Suppressor macrophage (primary cell): ENCODE measurements at regions not wholly inside any gene's neighbourhood (a gene's known extent, or its start where the extent isn't known, plus 50 kb on each side); places are given as distances from the start of the nearest gene placed in this dataset.

Source experiments
- DNase-seq, 4 experiments: peaks; one replicate each; pipeline ENCODE4 v3.0.0-alpha.2; 2020 to 2022

DNA sequence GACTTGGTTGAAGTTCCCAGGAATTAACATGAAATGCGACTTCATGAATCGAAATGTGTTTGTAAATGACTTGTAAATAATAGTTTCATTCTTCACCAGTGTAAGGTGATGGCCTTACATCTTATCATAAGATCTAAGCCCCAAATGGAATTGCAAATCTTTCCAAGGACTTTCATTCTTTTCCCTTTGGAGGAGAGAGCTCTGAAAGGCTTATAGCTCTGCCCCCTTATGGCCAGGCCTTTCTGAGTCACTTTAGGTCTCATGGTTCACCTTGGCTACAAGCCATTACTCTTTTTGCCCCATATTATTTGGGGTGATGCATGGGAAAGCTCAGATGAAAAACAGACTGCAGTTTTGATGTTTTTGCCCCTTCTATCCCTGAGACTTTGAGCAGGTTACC, 209.1 kb upstream of the BMP2 start:
- no peak for DNase-seq

DNA sequence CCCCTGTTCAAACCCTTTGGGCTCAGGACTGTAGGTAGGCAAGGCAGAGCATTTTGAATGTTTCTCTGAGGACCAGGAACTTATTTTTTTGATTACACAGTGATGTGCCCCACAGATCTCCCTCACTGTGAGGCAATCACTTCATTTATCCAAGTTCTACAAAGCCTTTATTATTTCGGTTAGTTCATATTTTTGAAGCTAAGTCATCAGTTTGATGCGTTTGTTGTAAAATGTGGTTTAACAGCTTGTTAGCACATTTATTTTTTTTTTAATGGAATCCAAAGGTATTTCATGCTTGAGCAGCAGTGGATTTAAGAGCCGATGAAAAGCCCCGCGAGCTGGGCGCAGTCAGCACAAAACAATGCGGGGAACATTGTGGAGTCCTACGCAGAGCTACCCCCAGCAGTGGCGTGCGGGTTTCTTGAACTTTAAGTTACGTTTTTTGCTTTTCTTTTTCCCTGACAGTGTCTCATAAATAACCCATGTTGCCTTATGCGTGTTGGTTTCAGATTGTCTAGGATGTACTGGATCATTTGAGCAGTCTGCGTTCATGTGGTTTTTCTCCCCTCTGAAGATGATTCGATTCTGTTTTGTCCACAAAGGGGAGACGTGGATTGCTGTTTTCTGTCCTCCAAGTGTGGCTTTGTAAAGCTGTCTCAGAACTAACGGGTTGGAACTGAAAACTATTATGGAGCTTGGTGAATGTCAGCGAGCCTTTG, 233.6 kb upstream of the BMP2 start:
- DNase-seq, result no peak

DNA sequence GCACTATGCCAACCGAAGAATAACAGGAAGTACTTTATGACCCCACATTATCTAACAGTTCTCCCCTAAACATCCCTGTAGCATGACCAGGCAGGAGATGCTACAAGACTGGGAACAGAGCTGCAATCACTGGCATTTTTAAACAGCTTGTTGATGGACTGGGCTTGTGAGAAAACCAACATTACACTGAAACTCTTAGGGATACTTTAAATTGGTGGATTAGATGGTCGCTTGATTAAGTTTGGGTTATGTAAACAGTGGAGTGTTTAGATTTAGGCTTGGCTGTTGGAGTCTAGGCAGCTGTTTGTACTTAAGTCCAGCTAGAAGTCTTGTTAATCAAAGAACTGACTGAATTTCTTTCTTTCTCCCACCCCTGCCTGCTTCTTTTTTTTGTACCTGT, 234.1 kb upstream of the BMP2 start:
- DNase-seq, result no peak

DNA sequence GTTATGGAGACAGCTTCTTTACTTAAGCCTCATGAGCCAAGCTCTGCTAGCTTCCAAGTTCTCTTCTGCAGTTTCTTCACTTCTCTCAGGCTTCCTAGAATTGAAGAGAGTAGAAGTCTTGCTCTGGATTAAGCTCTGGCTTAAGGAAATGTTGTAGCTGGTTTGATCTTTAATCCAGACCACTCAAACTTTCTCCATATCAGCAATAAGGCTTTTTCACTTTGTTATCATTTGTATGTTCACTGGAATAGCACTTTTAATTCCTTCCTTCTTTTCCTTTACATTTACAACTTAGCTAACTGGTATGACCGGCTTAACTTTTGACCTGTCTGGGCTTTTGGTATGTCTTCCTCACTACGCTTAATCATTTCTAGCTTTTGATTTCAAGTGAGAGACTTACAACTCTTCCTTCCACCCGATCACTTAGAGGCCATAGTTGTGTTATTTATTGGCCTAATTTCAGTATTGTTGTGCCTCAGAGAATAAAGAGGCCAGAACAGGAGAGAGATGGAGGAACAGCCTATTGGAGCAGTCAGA, 236.6 kb upstream of the BMP2 start:
- DNase-seq, result no peak

DNA sequence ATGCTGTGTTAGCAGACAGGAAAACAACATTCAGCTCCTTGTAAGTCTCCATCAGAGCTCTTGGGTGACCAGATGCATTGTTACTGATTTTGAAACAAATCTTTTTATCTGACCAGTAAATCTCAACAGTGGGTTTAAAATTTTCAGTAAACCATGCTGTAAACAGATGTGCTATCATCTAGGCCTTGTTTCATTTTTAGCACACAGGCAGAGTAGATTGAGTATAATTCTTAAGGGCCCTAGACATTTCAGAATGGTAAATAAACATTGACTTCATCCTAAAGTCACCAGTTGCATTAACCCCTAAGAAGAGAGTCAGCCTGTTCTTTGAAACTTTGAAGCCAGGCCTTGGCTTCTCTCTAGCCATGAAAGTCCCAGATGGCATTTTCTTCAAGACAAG, 237.2 kb upstream of the BMP2 start:
- no peak for DNase-seq

DNA sequence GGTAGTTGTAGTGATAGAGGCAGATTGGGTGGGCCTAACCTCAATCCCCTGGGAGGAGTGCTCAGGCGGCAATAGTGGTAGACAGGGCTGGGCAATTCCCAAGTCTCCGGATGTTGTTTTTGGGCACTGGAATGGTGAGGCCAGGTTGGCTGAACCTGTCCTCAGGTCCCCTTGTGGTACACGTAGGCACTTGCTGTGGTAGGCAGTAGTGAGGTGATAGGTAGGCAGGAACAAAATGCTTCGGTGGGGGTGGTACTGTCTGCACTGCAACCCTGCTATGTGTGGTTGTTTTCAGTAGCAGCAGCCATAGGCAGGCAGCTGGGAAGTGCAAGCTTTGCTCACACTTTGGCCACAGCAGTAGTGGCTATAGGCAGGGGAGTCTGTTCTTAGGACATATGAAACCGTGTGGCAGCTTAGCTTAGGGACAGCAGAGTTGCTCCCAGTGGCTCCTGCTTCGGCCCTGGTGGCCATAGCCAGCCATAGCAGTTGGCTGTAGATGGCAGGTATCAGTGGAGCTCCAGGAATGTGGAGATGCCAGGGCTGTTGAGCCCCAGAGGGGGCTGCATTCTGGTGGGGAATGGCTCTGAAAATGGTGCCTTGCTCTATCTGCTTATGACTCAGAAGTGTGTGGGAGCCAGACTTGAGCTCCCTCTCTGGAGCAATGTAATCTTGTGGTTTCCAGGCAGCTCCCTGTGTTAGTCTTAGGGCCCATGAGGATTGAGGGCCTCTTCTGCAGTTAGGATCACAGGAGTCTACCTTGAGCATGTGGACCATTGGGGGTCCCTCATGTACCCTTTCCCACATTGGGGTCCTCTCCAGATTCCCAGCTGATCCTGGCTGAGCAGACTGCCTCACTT, 241.8 kb upstream of the BMP2 start:
- DNase-seq, result no peak

DNA sequence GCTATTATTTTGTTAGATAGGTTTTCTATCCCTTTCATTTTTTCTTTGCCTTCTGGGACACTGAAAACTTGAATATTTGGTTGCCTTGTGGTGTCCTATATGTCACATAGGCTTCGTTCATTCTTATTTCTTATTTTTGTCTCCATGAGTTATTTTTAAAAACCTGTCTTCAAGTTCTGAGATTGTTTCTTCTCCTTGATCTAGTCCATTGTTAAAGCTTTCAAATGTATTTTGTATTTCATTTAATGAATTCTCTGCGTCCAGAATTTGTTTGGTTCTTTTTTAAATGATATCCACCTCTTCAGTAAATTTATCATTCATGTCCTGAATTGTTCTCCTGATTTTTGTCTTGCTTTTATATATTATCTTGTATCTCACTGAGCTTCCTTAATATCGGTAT, 243.2 kb upstream of the BMP2 start:
- no peak for DNase-seq

DNA sequence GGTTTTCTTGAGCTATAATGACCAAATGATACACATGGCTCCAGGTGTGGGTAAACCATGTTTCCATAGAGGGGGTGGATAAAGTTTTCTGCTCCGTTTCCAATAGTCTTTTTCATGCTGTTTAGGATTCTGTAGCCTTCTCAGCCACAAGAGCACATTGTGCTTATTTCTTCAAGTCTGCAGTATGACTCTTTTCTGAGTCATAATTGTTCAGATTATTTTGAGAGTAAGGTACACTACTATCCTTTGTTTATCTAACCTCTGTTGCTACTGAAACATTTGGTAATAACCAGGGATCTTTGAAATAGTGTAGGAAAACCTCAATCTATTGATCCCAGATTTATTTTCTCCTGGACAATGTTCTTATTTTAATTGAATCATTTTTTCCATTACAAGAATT, 247.9 kb upstream of the BMP2 start:
- DNase-seq, result no peak

DNA sequence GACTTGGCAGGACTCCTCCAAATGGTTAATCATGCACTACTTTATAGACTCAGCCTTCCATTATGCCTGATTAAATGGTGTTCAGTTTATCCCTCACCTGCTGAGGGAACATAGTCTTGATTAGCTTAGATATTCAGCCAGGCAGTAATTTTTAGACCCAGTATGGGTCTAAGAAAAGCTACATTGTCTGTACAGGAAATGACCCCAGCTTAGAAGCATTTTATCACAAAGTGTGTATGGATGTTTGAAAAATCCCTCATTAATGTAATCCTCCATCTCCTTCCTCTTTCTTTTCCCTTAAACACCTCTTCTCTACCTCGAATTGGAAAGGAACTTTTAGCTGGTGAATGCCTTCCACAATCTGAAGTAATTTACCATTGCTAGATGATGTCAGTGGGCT, 252.2 kb upstream of the BMP2 start:
- DNase-seq, result no peak

DNA sequence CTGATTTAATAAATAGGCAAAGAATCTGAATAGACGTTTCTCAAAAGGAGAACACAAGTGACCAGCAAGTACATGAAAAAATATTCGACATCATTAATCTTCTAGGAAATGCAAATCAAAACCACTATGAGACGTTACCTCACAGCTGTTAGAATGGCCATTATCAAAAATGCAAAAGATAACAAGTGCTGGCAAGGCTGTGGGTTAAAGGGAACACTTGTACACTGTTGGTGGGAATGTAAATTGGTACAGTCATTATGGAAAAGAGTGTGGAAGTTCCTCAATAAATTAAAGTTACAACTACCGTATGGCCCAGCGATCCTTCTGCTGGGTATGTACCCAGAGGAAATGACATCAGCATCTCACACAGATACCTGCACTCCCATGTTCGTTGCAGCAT, 253.9 kb upstream of the BMP2 start:
- no peak for DNase-seq

DNA sequence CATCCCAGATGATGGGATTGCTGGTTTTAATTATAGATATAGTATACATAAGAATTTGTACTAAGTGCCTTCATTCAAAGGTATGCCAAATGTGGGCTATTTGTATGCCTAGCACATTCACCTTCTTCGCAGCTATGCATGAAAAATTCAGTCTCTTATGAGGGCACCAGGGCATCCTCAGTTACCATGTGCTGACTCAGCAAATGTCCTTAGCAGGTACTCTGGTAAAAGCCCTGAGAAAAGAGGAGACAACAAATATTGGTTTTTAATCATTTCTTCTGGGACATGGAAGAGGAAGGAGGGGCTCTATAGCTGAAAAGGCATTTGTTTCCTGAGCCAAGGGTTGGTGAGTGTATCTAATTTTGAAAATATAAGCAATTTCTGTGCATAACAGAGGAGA, 258.1 kb upstream of the BMP2 start:
- no peak for DNase-seq

DNA sequence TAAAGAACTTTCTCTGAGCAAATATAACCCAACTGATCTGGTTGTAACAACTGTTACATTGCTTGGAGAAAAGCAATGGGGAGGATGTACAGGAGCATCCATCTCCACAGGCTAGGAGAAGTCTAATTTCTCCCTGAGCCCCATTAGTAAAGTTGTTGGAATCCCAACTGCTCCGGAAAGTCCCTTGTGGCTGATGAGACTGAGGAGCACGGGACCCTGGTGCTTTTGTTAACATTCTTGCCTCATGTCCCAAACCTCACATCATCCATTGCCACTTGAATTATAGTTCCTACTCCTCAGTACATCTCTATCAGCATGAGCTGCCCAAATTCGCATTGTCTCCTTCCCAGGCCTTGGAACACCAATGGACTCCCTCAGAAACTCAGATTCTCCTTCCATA, 260.6 kb upstream of the BMP2 start:
- DNase-seq, result no peak

DNA sequence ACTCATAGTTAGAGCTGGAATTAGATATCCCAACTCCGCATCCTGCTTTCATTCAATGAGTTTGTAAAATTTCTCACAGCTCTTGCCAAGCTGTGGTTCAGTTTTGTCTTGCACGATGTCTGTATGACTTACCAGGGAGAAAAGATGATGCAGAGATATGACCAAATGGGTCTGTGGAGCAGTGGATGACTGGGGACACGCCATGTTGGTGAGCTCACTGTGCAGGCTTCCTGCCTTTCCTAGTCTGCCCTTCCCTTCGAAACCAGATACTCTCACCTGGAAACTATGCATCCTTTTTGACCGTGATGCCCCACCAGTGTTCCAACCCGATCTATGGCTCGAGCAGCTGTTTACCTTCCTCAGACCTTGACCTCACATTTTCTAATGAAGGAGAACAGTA, 262.7 kb upstream of the BMP2 start:
- DNase-seq, result no peak

DNA sequence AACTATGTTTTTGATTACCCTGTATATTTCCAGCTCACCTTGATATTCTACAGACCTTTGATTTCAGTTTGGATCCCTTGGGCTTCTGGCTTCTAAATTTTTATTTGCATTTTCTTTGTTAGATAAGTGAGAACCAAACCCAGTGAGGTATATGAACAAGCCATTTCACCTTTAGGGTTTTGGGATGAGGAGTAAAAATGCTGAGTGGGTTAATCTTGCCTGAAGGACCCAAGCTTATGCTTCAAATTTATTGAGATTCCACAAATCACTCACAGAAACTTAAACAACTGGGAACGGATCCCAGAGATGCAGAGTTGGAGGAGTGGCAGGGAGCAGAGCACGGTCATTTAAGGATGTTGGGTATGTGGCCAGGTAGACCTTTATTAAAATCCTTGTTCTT, 263.3 kb upstream of the BMP2 start:
- DNase-seq, result no peak

DNA sequence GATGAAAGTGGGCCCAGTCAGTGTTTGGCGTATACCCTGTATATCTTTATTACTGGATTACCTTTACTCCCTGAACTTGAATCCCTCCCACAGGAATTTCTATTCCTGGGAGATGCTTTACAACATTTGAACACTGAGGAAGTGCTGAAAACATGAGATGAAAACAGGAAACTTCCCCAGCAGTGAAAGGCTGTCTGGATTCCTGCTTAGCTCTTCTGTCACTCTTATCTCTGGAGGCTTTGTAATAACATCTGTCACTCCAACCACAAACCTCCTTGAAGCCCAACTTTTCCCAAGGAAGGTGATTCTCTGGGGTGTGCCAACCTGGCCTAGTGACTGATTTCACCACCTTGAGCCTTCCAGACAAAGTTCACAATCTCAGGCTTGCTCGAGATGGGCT, 264.5 kb upstream of the BMP2 start:
- DNase-seq, result no peak

DNA sequence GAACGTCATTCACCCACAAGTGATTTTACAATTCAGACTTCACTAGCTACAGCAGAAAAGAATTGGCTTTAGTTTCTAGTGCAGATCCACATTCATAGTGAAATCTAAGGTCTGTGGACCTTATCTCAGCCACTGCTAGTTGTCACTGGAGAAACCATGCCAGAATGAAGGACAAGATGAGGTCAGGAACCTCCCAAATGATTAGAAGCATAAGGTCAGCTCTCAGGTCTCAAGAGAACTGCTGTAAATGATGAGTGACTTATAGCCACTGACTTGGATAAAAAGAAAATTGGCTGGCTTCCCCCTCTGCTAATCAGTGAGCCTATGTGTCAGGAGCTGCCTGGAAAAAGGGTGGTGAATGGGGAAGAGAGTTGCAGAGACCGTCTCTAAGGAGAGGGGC, 265.3 kb upstream of the BMP2 start:
- no peak for DNase-seq

DNA sequence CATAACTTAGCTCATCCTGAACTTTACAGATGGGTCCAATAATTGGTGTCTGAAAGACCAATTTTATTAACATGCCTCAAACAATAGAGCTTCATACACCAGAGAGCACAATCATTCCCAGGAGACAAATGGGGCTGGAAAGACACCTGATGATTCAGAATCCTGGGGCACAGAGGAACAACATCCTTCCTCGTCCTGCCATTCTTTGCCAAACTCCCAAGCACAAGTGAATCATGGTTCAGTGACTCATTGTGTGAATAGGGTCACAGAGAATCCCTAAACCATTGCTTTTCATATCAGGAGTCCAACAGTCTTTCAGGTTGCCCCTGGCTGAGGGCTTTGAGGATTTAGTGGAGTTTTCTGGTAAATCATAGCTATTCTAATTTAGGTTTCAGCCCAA, 266.4 kb upstream of the BMP2 start:
- DNase-seq, result no peak

DNA sequence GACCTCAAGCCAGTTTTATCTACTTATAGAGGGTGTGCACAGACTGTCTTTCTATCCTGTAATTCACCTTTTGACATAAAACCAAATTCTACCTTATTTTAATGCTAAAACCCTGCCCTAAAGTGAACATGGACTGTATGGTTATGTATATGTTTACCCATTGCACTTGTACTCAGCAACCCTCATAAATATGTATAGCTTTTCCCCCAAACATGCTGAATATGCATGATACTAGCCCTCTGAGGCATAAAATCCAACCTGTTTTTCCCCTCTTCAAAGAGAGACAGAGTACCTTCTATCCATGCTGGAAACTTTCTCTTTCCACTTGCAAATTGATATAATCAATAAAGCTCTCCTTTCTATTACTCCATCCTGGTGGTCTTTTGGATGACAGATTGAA, 267.9 kb upstream of the BMP2 start:
- no peak for DNase-seq

DNA sequence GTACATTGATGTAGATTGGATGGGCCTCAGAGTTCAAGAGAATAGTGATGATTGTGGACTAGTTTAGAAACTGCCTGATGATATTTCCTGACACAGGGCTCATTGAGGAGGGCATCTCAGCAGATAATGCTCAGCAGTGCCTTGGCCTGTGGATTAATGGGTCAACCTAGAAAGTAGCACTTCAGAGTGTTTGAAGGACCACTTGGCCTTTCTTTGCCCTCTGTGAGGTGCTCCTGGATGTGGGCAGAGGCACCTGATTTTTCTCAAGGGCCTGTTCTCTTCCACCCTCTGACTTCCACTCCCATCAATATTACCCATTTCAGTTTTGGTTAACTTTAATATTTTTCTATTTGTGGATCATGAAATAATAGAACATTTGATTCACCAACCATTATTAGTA, 270.6 kb upstream of the BMP2 start:
- DNase-seq, result no peak

DNA sequence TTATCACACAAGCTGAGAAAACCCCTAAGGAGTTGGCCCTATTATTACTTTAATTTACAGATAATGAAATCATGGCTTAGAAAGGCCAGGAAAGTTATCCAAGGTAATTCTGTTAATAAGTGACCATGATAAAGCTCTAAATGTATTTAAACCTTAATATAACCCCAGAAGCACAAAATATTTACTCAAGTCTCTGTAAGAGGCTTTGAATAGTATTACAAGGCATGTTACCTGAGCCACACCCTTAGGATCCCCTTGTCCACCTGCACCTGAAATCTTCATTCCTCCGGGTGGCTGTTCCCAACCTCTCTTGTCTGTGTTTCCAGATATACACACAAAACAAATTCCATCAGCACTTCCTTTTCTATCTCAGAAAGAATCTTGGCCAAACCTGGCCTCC, 271.6 kb upstream of the BMP2 start:
- DNase-seq, result no peak

DNA sequence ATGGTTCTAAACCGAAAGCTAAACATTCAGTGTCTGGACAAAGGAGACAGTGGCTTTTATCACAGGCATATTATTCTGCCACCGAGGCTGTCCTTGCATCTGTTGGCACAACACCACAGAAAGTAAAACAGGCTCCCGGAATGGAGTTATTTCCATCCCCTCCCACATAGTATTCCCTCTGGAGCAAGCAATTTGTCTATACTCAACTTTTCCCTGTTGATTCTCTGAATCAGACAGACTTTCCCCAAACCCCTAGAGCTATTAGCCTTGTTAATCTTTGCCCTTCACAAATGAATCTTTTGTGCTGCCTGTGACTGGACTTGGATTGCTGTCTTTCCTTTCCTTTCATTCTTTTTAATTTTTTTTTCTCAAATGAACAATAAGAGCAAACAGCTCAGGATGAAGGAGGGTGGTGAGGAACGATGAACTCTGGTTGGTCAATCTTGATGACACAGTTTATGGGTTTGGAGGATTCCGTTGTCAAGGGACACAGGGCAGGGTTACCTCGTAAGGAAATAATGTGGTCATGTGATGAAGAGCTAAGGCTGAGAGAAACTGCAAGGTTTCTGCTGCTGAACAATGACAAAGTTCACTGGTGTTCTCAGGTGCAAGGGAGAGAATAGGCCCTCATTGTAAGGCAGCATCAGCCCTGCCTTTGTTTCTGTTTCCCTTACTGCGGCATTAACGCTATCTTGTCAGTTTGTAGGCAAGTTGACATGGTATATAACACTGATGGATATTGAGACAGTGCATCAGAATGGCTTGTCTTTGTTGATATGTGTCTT, 275.0 kb upstream of the BMP2 start:
- DNase-seq, result no peak

DNA sequence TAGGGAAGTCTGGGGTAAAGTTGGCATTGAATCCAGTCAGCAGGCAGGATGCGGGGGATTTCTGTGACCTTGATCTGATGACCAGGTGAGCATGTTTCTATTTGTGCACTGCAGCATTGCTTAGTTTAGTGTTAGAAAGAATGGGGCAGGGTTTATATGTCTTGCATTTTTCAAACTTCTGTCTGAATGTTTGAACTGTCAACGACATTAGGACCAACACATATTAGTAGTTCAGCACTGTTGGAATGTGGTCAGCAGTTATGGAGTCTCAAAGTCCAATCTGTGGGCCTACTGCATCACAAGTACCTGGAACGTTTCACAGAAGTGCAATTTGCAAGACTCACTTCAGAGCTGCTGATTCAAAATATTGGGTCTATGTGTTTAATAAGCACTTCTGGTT, 276.6 kb upstream of the BMP2 start:
- no peak for DNase-seq
